NOMO-1 (cell line): ENCODE measurements at regions not wholly inside any gene's neighbourhood (a gene's known extent, or its start where the extent isn't known, plus 50 kb on each side); places are given as distances from the start of the nearest gene placed in this dataset.
A peak's percentile ranks its signal among the peaks of the same experiment; 100 is the strongest.
"Not testable (repeated sequence)": the region's sequence is repeated elsewhere in the genome, so short reads cannot be mapped to it uniquely, and the experiment has no call there.

Source experiments
- DNase-seq, 2 experiments: peaks; one replicate each; lab custom pipeline; 2025; ENCODE audit not compliant: unreplicated experiment in 2 of 2; lab: John Stamatoyannopoulos, UW

DNA sequence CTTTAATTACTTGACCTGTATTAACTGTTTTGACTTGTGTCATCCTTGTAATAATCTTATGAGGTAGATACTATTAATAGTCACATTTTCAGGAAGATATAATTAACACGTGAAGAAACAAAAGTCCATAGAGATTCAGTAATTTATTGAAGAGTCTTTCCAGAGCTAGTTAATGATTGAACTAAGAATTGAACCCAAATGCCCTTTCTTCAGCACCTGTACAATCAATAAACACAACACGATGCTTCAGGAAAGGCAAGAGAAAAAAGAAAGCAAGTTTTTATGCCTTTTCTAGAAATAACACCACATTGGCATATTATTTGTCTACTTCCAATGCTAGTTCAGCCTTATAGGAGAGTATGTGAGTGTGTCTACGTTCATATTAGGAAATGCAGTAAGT, 399.6 kb downstream of the NAF1 start:
- DNase-seq = no peak

DNA sequence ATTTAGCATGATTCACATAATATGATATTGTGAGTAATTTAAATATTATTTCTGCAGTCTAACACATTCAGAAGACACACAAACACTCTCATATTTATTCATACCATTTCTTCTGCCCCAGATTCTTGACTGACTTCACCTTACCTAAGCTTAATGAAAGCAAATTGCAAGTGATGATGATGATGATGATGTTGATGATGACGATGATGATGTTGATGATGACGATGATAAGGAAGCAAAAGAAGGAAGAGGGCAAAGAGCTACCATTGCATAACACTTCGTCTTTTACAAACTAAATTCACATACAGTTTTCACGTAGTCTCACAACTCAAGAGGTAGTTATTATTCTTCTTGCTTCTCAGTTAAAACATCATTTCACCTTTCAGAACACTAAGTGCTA, 404.7 kb downstream of the NAF1 start:
- peak in 1 of 2 experiments; percentile 15 for DNase-seq

DNA sequence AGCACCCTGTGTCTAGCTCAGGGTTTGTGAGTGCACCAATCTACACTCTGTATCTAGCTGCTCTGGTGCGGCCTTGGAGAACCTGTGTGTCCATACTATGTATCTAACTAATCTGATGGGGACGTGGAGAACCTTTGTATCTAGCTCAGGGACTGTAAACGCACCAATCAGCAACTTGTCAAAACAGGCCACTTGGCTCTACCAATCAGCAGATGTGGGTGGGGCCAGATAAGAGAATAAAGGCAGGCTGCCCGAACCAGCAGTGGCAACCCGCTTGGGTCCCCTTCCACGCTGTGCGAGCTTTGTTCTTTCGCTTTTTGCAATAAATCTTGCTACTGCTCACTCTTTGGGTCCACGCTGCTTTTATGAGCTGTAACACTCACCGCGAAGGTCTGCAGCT, 426.5 kb downstream of the NAF1 start:
- not testable (repeated sequence) for DNase-seq

DNA sequence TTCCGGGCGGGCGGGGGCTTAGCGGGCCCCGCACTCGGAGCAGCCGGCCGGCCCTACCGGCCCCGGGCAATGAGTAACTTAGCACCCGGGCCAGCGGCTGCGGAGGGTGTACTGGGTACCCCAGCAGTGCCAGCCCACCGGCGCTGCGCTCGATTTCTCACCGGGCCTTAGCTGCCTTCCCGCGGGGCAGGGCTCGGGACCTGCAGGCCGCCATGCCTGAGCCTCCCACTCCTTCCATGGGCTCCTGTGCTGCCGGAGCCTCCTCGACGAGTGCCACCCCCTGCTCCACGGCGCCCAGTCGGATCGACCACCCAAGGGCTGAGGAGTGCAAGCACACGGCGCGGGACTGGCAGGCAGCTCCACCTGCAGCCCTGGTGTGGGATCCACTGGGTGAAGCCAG, 427.1 kb downstream of the NAF1 start:
- DNase-seq = not testable (repeated sequence)

DNA sequence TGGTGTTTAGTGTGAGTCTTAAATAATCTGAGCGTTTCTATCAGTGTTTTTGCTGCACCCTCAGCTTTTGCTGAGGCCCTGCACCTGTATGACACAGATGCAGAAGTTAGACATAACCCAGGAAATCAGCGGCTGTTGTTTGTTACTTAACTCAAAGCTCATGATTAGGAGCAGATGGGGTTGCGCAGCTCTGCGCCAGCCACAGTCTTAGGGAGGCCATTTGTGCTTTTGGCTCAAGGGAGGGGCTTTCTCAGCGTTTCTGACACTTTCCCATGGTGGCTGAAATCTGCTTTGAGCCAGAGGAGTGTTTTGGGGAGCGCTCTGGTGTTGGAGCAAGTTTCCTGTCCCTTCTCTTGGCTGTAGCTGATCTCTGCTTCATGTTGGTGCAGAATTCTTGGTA, 433.8 kb downstream of the NAF1 start:
- no peak for DNase-seq

DNA sequence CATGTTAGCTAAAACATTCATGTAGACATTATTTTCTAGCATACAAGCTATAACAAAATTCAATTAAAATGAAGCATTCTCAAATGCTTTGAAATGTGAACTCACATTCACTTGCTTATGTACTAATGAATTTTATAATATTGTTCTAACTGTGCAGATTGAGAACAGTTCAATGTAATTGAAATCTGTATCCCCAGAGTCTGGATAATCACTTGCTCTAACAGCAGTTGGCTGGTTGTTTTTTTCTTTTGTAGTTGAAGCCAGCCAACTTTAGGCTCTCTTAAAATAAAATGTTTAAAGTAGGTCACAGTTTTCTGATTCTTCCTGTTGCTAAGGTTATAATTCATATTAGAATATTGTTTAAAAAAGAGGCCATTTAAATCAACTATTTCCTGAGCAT, 438.9 kb downstream of the NAF1 start:
- no peak for DNase-seq

DNA sequence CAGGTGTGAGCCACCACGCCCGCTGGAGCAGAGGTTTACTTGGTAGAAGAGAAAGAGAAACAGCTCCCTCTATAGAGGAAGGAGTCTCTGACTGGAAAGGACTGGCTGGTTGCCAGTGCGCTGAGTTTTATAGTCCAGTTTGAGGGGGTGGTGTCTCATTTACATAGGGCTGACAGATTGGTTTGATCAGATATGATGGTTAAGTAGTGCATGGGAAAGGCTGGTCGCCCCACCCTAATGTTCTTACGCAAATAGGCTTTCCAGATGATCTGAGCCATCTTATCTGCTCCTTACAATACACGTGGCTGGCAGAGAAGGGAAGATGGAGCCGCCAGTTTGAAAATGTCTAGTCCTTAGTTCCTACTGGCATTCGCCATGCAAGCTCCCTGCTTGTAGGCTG, 439.5 kb downstream of the NAF1 start:
- no peak for DNase-seq

DNA sequence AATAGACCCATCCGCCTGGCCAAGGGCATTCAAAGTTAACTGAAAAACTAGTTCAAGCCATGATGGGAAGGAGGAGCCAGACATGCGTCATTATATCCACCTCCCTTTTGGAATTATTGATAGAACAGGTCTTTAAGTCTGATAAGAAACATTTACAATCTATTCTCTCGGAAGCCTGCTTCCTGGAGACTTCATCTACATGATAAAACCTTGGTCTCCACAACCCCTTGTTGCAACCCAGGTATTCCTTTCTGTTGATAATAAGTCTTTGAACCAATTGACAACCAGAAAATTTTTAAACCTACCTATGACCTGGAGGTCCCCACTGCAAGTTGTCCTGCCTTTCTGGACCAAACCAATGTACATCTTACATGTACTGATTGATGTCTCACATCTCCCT, 451.3 kb downstream of the NAF1 start:
- DNase-seq = no peak

DNA sequence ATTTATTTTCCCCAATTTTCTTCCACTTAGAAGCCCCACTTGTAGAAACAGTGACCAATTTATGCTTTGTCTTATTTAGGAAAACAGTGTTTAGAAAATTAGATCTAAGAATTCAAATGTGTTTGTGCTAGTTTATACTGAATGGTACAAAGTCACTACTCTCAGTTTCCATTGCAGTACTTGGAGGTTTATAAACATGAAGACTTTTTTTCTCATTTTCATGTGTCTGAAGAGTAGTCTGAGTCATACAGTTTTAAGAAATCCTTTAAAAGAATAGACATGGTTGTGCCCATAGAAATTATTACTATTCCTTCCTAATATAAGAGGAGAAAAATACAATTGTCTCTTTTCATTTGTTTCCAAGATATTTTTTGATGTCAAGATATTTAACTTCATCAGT, 458.7 kb downstream of the NAF1 start:
- DNase-seq = no peak

DNA sequence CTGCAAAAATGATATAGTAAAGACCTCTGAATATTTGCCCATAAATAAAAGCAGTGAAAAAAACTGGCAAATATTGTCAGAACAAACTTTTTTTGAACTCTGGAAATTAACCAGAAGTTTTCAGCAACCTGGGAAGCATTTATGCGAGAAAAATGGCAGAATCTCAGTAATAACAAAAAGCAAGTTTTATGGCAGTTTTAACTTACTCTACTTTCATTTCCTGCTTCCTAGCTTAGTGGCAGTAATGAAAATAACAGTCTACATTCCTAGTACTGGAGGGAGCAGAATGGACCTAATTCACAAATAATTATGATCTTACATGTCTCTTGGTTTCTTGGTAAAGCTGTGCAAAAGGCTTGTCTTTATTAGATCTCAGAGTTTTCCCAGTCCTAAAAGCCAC, 460.1 kb downstream of the NAF1 start:
- DNase-seq = peak in 1 of 2 experiments; percentile 56

DNA sequence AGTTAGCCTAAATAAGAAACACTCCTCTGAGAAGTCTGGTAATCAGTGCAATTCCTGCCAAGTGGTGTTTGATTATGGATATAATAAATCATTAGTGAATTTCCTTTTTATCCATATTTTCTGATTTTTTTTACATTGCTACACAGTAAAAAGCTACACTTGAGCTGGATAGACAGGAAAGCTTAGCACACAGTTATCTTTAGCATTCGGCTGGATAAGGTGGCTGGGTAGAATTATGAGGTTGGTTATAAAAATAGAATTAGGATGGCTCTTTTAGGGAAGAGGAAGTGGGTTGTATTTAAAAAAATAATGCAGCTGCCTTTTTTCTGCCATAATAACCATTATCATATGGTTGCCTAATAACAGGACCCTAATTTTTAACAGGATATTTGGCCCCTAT, 460.6 kb downstream of the NAF1 start:
- DNase-seq = peak; percentile 48 to 67

DNA sequence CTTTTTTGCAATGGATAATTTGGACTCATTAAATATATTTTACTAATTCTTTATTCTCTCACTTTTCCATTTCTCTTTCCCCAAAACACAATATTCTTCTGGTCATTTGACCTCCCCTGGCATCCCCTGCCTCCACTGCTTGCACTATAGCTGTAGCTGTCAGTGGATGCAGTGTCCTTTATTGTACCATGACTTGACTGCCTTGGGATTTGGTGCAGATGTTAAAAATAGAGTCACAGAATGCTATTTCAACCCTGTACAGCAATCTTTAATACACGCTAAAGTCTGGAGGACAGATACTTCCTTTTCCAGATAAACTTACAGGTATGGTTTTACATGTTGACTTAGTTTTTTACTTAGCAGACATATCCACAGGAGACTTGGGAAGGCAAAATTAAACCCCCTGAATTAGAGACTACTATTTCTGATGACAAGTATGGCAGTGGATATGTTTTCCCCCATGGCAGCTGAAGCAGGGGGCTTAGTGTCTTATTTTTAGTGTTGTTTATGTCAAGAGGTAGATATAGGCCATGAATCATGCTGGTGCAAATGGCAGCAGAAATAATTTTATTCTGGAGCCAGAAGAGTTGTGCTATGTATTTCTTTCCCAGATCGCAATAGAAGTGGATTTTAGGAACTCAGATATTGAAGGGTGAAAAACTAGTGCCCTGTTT, 461.4 kb downstream of the NAF1 start:
- DNase-seq = no peak

DNA sequence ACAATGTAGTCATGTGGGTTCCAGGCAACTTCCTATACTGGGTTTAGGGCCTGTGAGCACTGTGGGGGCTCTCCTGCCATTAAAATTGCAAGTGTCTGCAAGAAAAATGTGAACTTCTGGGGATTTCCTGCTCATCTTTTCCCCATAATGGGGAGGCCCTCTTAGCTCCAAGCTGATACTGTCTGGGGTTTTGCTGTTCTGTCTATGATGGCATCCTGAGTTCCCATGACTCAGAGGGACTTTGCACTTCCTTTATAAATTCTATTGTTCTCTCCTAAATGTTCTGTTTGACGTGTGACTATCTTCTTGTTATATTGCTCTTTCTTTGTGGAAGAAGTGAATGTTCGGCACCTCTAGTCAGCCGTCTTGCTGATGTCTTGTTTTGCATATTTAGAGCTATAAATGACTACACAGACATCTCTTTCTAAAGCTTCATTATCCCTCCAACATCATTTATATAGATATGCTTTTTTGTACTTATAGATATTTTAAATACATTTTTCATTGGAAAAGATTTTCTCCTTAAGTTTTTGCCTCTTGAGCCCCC, 465.8 kb downstream of the NAF1 start:
- DNase-seq = no peak

DNA sequence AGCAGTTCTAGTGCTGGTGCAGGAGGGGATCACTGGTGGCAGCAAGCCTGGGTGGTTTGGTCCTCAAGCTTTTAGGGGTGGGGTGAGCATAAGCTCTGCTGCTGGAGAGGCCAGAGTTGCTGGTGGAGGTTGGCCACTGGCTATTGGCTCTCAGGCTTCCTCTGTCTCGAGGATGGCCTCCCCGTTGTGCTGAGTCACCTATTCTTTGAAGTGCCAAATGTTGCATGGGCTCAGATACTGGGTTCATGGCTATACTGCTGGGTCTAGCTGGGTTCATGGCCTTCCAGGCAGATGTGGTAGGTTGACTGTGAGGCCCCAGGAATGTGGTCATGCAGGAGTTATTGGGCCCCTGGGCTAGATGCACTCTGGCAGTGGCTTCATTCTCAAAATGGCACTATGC, 466.3 kb downstream of the NAF1 start:
- no peak for DNase-seq

DNA sequence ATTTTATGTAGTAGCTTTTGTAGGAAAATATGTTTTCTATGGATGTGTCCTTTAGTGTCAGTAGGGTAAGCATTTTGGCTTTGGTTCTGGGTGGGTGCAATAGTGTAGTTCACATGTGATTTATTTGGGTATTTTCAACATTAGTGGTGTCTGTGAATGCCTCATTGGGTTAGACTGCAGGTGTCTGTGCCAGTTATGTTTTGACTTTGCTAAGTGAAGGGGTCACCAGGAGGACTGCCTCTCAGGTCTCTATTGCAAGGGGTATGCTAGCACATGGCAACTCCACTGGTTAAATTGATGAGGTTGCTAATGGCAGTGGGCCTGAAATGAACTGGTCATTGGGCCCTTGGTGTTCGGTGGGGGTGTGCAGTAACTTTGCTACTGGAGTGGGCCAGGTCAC, 467.1 kb downstream of the NAF1 start:
- no peak for DNase-seq

DNA sequence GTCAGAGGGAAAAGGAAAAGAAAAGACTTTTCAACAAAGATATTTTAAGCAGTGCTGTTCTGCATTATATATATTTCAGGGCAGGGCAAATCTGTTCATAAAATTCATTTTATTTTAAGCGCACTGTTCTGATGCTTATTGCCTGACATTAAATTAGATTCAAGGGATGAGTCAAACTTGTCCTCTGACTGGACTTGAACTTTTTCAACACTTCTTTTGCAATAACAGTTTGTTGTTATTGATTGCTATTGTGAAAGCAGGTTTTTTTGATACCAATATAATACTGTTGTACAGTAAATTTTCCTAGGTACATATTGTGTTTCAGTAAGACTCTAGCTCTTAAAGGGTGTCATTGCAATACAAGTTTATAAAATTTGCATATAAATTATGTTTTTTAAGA, 481.3 kb downstream of the NAF1 start:
- no peak for DNase-seq

DNA sequence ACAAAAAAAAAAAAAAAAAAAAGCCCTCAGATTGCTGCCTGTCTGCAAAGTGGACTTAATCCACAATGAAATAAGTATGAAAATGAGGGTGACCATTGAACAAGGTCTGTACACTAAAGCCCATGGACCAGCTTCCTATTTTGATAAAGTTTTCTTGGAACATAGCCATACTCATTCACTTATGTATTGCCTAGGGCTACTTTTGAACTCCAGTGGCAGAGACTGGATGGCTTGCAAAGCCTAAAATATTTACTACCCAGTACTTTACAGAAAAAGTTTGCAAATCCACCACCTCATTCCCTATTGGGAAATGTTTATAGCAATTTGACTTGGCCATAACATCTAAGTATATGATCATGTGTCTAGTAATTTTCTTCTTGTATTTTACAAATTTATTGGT, 481.7 kb downstream of the NAF1 start:
- DNase-seq = no peak

DNA sequence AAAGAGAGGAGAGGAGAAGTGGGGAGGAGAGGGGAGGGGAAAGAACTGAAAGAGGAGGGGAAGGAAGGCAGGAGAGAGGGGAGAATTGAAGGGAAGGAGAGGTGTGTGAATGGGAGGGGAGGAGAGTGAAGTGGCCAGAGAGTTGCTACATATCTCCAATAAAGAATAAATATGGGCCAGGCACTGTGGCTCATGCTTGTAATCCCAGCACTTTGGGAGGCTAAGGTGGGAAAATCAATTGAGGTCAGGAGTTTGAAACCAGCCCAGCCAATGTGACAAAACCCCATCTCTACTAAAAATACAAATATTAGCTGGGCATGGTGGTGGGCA, 482.4 kb downstream of the NAF1 start:
- no peak for DNase-seq

DNA sequence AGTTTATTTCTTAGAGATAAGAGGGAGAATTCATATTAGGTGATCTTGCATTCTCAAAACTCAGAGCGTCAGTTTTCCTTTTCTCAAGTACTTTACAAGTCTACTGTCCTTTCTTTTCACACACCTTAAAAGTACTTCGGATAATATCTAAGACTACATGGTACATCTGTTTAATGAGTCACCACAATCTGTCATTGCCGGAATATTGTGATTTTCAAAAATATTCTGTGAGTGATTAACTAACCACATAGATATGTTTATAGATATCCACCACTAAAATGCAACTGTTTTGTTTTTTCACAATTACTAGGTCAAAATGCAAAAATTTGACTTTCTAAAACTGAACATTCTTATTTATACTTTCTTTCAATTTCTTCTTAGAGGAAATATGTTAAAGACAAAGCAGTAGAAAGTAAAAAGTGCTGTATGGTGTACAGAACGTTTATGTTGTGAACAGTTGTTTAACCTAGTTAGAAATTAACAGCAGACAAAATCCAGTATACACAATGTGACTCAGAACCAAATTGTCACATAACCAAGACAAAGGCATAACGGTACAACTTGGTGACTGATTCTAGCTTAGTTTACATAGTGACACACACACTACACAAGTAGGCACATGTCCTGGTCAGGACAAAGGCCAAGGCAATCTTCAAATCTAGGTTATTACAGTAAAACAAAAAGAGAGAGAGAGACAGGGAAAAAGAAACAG, 482.9 kb downstream of the NAF1 start:
- DNase-seq = no peak

DNA sequence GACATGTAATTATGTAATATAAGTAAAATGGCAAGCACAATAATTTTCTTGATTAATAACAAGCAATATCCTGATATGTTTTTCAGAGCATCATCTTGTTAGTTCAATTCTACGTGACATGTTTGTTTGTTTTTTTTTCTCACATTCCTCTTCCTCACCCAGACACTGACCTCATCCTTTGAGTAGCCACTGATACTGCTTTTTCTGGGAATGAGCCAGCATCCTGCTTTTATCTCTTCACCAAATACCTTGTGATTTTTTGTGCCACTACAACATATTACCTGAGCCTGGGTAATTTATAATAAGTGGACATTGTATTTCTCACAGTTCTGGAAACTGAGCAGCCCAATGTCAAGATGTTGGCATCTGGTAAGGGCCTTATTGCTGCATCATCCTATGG, 484.0 kb downstream of the NAF1 start:
- DNase-seq = no peak

DNA sequence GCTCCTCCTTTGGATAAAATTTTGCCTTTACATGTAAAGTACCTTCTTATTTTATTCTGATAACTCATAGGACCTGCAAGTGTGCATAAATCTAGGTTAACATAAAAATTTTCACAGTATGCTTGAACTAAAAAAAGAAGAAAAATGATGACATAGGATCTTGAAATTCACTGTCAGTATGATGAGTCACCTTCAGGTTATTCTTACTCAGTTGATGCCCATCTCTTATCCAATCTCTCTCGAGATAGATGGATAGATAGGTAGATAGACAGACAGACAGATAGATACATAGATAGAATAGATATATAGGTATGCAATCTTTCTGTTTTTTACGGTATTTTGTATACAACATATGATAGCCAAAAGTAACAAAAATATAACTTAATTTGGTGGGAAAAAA, 485.5 kb downstream of the NAF1 start:
- DNase-seq = no peak

DNA sequence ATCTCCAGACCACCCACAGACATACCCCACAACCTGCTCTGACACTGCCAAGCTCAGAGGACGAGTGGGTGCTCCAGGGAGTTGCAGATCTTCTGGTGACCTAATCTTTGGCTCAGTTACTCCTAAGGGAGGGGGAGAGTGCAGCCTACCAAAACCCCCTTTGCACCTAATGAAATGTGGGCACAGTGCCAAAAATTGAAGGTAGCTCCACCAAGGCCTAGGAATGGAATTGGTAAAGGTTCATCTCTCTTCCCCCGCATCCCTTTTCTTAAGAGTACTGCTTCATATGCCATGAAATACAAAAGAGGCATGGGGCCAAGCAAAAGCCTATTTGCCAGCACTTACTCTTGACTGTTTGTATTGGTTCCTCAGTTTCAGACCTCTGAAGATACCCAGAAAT, 491.0 kb downstream of the NAF1 start:
- DNase-seq = no peak

DNA sequence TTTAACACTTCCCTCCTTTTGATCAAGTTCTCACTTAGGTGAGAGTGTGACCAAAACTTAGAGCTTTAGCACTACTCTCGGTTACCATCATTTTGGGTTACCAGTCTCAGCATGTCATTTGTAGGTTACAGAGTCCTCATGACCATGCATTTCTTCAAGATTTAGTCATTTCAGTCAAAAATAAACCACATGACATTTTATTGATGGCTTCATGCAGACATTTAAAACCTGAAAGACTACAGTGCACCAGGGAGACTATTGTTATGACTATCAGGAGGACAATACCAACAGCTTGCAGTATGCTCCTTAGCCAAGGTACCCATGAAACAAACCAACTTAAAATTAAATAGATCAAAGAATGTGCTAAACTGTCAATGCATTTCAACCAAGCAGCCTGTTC, 498.1 kb upstream of the FSTL5 start:
- DNase-seq = no peak
